NCI-H226 (cell line): ENCODE measurements at regions not wholly inside any gene's neighbourhood (a gene's known extent, or its start where the extent isn't known, plus 50 kb on each side); places are given as distances from the start of the nearest gene placed in this dataset.

ENCODE experiments used
- DNase-seq: peaks from one replicate; pipeline ENCODE4 v3.0.0-alpha.2; 2015

DNA sequence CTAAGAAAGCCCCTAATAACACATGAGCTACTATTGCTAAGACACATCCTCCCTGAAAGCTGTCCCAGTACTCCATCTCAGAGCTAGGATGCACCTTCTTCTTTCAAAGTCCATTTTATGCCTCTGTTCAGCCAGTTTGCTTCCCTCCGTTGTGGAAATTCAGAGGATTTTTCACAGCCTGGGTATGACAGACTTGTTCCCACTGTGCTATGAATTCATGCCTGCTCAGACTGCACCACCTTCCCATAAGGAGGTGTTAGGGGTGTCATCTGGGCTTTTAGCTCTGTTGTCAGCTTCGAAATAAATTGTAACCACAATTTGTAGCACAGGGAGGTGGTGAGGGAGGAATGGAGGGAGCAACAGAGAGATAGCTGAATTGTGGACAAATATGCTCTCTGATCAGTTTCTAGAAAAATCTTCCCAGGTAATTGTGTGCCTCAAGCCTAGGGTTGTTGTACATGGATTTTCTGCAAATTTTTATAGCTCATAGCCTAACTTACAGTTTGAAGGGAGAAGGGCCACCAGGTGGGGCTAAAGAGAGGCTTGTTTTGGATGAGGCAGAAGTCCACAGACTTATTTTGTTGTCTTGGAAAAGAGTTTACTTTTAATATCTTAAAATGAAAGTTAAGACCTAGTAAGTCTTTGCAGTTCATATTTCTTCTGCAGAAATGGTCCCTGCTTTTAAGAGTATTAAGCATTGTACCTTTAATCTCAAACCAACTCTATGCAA is 462.0 kb downstream of the PDCD6IP start:
- peak; percentile 21 for DNase-seq

DNA sequence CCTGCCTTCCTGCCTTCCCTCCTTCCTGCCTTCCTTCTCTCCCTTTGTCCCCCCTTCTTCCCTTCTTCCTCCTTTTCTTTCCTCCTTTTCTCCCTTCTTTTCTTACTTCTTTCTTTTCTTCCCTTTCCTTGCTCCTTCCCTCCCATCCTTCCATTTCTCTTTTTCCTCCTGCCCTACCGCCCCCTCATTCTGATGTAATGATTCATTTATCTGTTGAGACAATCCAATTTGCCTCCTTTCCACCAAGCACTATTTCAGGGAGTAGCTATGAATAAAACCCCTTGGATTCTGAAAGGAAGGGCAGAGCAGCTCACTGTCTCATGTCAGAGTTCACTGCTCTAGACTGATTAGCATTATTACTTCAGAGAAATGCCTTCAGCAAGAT is 462.6 kb downstream of the PDCD6IP start:
- peak; percentile 39 for DNase-seq

DNA sequence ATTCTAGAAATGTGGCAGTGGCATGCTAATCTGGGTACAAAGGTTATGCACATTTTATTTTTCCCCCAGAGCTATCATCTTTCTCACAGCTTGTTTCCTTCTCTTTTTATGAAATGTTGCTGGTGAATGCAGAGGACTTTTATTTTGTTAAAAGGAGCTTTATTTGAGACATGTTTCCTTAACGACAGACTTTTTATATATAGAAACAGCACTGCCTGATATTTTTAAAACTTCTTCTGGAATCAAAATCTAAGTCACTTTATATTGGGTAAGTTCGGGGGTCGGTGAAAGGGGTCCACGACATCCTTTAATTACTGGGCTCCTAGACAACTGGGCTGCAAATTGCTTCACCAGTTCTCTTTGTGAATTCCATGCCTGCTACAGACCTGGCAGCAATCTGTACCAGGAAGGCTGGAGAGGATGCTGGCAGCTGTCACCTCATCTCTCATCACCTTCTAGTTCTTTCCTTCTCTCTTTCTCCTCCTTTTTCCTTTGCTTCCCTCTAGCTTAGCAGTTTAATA is 464.7 kb downstream of the PDCD6IP start:
- DNase-seq = no peak

DNA sequence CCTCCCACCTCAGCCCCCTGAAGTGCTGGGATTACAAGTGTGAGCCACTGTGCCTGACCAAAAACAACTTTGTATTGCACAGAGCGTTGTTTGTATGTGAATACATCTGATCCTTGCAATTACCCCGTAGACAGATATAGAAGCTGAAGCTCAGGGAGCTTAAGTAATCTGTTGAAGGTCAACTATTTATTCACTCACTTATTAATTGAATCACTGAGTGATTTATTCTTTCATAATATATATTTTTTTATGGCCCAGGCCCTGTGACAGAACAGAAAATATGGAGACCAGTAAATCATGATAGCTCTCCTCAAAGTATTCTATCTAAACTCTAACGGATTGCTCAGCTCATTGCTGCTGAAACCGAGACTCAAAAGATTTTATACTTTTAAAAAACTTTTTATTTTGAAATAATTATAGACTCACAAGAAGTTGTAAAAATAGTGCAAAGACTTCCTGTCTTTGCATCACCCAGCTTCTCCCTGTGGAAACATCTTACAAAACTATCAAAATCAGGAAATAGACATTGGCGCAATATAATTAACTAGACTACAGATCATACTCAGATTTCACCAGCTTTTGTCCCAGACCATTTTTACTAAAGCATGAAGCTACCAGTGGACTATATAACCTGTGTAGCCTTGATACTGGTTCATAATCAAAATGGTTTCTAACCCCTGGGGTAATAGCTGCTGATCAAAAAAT is 466.1 kb downstream of the PDCD6IP start:
- no peak for DNase-seq

DNA sequence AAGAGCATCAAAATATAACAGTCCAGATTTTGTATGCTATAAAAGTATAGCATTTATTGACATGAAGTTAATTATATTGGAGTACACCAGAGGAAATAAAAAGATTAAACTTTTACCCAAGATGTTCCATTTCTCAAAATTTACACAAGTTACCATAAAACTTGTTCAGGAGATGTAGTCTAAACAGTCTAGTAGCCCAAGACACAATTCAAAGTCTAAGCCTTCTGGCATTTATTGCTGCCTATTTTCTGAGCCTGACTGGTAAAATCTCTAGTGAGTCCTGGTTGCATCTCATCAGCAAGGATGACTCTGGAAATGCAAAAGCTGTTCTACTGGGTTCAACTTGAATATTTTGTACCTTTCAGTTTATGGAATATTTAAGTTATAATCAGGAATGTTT is 468.7 kb downstream of the PDCD6IP start:
- DNase-seq = no peak

DNA sequence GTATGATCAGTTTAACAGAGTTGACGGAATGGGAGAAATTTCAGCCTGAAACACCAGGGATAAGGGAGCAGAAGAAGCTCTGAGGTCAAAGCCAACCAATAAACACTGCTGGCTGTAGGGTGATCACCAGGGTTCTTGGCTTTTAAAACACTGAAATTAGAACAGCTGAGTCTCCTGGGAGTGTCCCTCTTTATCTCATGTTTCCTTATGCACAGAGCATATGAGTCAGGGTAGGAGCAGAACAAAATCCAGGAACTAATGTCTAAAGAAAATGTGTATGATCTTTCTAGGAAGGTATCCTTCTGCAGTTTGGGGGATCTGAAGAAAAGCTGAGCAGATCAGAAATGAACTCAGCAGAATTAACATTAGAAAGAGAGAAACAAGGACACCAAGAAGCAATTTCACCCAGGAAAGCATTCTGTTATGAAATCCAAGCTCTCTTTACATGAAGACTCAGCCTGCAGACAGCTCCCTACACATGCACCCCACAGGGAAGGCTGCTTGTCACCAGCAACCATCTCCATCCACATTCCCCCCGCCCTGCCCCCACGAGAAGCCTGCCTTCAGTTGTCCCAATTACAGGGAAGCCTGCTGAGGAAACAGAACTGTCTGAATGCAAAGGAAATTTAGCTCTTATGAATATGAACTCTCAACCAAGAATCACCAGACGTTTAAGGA is 469.7 kb downstream of the PDCD6IP start:
- DNase-seq = no peak

DNA sequence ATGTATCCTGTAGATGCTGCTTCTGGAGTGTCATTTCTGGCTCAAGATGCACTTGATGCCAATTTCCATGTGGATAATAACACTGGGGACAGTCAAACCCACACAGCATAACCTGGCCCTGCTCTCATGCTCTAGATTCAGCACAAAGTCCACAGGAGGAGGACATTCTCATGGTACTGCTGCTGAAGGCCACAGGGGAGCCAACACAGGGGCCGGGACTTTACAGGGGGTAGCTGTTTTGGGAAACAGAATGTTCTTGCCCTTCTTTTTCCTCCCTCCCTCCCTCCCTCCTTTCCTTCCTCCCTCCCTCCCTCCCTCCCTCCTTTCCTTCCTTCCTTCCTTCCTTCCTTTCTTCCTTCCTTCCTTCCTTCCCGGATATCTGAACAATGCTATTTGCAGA is 477.4 kb downstream of the PDCD6IP start:
- DNase-seq = no peak

DNA sequence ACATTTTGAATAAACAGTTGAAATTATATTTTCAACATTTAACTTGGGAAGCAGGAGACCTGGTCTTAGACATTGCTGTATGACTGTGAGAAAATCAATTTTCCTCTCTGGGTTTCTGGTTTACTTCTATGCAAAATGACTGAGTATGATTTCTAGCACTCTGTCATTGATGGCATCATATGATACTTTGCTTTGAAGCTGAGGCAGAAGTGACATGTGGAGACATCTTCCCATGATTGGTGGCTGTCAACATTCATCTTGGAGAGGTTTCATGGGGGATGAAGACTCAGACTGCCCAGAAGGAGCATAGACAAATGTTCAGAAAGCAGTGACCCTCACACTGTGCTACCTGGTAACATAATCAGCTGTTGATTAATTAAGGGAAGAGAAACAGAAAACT is 477.9 kb downstream of the PDCD6IP start:
- no peak for DNase-seq

DNA sequence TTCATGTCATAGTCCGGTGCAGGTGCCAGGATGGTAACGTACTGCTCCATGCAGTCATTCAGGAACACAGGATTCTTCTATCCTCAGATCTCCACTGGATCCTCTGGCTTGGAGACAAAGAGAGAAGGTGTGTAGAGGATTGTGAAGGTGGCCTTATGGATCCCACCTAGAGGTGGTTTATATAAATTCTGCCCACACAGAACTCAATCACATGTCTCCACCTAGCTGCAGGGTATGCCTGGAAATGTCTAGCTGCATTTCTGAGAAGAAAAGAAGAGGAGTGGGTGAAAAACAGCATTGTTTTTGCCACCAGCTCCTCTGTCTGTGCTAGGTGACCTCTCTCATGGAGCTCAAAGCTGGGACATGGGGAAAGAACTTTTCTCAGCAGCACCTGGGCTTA is 478.7 kb downstream of the PDCD6IP start:
- no peak for DNase-seq

DNA sequence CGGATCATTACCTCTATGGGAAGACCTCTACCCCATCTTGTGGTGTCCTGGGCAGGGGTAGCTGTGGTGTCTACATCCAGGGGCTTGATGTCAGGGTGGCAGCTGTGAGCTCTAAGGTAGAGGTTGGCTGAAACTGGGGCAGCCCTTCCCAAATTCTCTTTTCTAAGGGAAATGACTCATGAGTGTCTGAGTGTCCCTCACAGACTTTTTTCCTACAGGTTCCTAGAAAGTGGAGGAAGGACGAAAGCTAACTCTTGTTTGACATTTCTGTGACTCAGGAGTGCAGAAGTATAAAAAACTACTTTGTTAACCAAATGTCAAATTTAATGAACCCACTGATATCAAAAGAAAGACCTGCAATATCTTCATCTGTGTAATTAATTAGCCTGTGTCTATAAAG is 481.5 kb downstream of the PDCD6IP start:
- no peak for DNase-seq

DNA sequence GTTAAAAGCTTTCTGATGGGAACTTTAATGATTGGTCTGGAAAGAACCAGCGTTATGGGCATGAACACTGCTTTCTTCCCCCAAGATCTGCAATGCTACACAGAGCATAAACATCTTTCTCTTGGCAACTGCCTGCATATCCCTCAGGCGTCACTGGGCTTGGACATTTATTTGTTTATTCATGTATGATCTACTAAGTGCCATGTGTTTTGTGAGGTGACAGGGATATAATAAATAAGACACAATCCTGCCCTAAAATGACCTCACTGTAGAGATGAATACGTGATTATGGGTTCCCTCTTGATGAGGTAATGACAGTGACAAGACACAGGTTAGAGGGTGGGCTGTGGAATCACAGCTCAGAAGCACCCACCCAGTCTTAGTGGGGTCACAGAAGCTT is 485.3 kb downstream of the PDCD6IP start:
- DNase-seq = no peak

DNA sequence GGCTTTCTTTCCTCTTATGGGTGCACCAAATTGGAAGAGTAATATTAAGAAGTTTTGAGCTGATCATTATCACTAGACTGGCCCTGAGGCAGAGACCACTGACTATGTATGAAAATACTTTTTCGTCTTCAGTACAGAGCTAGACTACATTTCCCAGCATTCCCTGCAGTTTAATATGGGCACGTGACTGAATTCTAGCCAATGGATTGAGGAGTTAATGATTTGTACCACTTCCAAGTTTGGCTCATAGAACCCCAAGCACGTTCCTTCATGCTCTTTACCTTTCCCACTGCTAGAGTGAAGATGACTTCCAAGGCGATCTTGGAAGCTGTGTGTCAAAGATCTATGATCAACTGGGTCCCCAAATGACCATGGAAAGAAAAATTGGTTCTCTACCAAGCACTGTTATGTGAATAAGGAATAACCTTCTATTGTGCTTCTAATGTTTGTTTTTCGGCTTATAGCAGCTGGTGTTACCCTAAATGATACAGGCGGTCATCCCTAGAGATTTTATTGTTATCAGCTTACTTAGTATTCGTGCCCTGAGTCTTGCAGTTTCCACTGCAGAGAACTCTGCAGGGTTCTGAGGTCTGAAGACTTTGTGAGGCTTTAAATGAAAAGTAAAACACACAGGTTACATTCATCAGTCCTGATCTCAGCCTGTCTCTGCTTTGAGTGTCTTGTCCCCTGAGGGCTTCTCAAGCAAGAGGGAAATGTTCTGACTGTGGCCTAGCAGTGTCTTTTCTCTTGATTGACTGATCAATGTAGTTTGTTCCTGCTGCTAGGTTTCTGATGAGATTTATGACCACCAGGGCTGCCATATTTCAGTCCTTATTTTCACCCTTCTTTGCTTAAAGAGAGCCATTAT is 486.8 kb downstream of the PDCD6IP start:
- DNase-seq = no peak

DNA sequence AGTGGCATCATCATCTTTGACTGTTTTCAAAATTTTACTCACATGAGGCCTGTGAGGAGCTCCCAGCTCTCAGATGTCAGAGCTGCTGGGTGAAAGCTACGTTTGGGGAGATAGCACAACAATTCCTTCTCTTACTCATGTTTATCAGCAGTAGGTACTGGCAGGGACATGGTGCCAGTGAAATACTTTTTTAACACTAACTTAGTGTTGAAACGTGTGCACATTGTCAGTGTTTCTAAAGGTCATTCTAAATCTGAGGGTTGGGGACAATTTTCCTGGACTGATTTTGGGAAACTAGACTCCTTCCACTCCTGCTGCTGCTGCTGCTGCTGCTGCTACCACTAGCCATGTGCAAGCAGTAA is 487.4 kb downstream of the PDCD6IP start:
- no peak for DNase-seq

DNA sequence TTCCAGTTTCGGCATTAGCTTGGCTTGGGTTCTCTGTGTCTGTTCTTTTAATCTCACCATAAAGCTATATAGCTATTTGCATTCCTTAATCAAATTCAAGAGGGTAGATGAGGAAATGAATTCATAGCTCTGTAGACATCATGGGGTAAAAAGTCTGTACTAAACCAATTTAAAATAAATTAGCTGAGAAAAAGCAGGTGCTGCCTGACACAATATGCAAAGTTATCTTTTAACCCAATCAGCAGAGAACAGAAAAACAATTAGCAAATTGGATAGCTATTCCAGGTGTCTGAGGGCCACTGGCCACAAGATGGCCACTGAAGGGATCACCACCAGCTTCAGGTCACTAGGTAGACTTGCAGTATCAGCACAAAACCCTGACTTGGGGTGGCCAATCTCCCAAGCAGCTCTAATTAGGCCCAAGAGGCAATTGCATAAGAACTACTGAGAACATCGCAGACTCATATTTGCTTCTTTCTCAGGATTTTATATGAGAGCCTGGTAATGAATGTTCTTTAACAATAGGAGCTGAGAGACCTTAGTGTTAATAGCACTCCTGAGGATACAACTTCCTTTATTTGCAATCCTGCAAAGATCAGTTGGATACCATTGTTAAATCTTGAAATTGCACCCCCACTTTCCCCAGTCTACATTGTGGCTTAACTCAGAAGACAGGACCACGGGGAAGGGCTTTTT is 494.3 kb downstream of the PDCD6IP start:
- DNase-seq = no peak

DNA sequence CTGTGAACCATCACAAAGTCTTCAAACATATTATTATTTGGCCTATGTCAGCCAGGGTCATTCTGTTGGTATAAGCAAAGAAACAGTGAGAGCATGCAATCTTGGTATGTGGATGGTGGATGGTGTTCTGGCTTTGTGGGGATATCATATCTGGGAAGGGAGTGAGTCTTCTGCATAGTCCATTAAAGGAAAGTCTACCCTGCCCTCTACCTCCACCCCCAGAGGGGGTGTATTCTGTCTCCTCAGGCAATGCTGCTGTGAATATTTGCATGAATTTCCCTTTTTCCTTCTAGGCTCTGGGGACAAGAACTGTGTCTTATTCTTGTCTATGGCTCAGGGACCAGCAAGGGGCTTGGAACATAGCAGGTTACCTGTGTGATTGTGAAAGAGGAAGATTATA is 495.8 kb downstream of the PDCD6IP start:
- DNase-seq = no peak

DNA sequence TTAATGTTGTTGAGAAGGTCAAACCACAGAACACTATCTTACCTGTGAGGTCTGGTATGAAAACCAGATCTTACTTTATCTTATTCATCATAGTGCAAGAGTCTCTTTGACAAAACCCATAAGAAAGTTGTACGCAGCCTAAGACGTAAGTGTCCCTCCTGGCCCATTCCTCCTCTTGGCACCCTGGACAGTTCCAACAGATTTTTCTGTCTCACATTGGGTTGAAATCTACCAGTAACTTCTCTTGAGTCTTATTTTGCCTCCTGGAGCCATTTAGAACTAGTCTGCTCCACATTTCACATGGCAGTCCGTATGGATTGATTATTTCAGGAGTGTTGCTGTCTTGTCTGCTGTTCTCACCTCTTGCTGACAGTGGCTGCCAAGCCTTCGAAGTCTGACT is 498.4 kb downstream of the PDCD6IP start:
- DNase-seq = no peak

DNA sequence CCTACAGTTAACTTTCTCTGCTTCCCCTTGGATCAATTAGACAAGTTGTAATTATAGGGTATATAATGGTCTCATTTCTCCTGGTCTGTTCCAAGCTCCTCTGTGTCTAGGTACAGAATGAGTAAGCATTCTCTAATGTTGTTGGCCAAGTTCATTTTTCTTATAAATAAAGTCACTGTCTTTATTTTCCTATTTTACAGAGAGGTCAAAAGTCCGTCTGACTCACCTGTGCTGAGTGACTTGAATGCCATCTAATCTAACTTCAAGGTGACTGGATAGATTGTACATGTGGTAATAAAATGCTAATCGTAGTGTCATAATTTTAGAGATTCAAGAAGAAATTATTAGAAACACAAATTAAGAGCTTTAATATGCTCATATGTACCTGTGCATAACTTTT is 500.2 kb downstream of the PDCD6IP start:
- DNase-seq = no peak

DNA sequence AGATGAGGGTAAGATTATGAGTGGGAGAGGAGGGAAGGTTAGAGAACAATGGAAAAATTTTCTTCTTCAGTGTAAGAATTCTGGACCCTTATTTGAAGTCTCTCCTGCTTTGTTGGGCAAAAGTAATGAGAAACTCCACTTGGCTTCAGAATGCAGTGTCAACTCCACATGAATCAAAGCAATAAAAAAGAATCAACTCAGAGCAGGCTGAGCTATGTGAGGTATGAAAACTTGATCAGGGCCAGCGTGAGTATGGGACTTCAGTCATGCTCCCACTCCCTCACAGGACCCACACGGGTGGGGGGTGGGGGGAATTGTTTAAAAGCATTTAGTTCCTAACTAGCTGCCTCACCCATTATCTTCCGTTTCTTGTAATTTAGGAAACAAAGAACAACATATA is 502.2 kb downstream of the PDCD6IP start:
- DNase-seq = no peak

DNA sequence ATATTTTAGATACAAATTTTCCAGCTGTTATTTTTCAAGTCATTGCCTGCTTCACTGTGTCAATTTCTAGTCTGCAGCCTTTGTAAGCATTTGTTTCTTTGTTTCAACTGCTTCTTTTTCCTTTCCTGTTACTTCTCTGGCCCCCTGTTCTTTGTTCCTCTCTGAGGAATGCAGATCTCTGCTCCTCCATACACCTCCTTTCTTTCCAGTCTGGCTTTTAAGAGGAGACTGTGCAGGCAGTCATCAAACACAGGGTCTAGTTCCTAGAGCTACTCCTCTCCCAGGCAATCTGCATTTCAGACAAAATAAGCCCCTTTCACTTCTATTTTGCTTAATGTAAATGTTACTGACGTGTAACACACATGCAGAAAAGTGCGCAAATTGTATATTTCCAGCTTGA is 502.9 kb downstream of the PDCD6IP start:
- DNase-seq = no peak

DNA sequence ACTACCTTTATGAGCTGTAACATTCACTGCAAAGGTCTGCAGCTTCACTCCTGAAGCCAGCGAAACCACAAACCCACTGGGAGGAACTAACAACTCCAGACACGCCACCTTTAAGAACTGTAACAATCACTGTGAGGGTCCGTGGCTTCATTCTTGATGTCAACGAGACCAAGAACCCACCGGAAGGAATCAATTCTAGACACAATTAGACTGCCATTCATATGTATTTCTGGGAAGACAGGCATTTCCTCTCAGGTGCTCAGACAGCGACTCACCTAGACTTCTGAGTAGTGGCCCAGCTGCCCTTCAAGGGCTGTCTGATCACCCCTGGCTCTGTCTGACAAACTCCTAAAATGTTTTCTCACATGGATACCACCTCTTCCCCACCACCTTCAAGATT is 506.8 kb downstream of the PDCD6IP start:
- DNase-seq = no peak

DNA sequence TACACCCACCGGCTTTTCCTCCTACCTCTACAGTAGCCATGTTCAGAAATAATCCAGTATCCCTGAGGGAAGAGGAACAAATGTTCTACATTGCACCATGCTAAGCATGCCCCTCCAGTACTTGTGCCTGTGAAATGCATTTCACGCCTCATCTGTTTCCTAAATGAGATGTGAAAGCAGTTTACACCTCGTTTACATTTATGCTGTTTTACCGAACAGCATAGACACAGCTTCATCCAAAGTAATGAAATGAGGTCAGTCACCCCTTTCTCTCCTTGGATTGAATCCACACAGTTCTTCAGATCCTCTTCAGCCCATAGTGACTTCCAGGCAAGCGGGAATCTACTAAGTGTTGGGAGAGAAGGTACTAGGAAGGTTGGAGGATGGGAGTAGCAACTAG is 514.3 kb downstream of the PDCD6IP start:
- DNase-seq = no peak

DNA sequence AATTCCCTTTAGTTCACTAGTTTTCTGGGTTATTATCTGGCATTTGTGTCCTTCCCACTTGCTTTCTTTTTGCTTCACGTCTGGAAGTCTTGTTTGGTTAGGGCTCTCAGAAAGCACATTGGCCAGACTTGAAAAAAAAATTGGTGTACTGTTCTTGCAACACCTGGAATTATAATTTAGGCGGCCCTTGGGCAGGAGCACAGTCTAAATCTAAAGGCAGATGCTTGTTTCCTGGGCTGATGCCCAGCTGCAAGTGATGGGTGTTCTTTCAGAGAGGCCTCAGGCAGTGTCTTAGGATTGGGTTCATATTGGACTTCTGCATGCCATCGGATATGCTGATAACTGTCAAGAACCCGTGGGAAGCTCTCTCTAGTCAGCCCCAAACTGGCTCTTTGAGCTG is 521.5 kb downstream of the PDCD6IP start:
- DNase-seq = no peak

DNA sequence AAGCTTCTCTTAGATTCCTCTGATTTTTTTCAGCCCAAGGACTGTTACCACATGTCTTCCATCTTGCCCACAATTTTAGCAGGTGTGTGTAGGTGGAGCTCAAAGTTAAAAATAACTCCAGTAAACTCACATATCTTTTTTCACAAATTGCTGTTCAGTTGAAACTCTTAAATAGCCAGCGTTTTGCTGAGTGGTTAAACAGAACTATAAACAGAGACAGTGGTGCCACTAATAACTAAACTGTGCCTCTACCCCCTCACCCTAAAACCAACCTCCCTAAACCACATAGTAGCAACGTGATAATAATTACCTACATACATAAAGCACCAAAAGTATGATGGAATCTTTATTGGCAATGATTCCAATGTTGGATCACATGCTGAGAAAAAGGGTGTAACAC is 525.1 kb downstream of the PDCD6IP start:
- DNase-seq = no peak
